ENCODE measurements at regions not wholly inside any gene's neighbourhood (a gene's known extent, or its start where the extent isn't known, plus 50 kb on each side); places are given as distances from the start of the nearest gene placed in this dataset.

- TF ChIP-seq CTCF (IDR thresholded peaks at IDR 0.05; ENCODE audit: low read depth, low read length), result no peak
- TF ChIP-seq EZH2phosphoT487 (IDR thresholded peaks at IDR 0.05; ENCODE audit: low read depth), result no peak
Observed at GRCh38 chr5:118459490-118459889, 528.9 kb downstream of the DTWD2 start.

Data from OCI-LY3 (cell line).